T-helper 17 cell (primary cell): ENCODE measurements at regions not wholly inside any gene's neighbourhood (a gene's known extent, or its start where the extent isn't known, plus 50 kb on each side); places are given as distances from the start of the nearest gene placed in this dataset.

Experiments used
- ATAC-seq: fragments of 150-1000 bp; cut with Tn5 transposase; 2 replicates; pipeline ENCODE4 v1.10.0; 2021; ENCODE audit warnings: mild to moderate bottlenecking, moderate library complexity
- DNase-seq, 3 donors: peaks; one replicate each; pipeline versions ENCODE4 v3.0.0 to v3.0.0-alpha.2; 2020 to 2021
- H3K9me3 ChIP-seq: one replicate; pipeline ENCODE4 v1.7.0; 2013; ENCODE audit warnings: low read length, mild to moderate bottlenecking; ENCODE audit not compliant: control insufficient read depth, poor library complexity, severe bottlenecking
- H3K27ac Mint-ChIP-seq: one replicate; pipeline ENCODE4 v1.8.0; 2022; ENCODE audit warnings: mild to moderate bottlenecking, moderate library complexity, mixed read lengths
- H3K27me3 Mint-ChIP-seq: one replicate; pipeline ENCODE4 v1.8.0; 2022; ENCODE audit warnings: mixed read lengths
- H3K36me3 Mint-ChIP-seq: one replicate; pipeline ENCODE4 v1.8.0; 2022; ENCODE audit warnings: low read depth, mixed read lengths
- H3K4me1 Mint-ChIP-seq: one replicate; pipeline ENCODE4 v1.8.0; 2022; ENCODE audit warnings: mild to moderate bottlenecking, mixed read lengths
- H3K4me3 Mint-ChIP-seq: one replicate; pipeline ENCODE4 v1.8.0; 2022; ENCODE audit warnings: mild to moderate bottlenecking, moderate library complexity, mixed read lengths

GRCh38 chr7:27299861-27300260, 57.3 kb downstream of the EVX1 start:
- no peaks in the 10 kb centered on the region for H3K9me3 ChIP-seq
- Mint-ChIP-seq H3K4me1 (peaks cover 2% of the 10 kb centered on the region), H3K27ac (no peak overlapping the region), H3K4me3 (no peak overlapping the region), H3K36me3 (no peaks in the 10 kb centered on the region), H3K27me3 (peaks cover 30% of the 10 kb centered on the region)
- no peak for ATAC-seq
- DNase-seq, result no peak

GRCh38 chr7:27300421-27300820, 57.8 kb downstream of the EVX1 start:
- DNase-seq, result no peak
- Mint-ChIP-seq H3K36me3 (no peaks in the 10 kb centered on the region), H3K4me1 (peaks cover 2% of the 10 kb centered on the region), H3K27ac (no peak overlapping the region), H3K4me3 (no peak overlapping the region), H3K27me3 (peaks cover 31% of the 10 kb centered on the region)
- no peaks in the 10 kb centered on the region for H3K9me3 ChIP-seq
- ATAC-seq, result no peak

GRCh38 chr7:27302590-27302989, 60.0 kb downstream of the EVX1 start:
- Mint-ChIP-seq H3K4me1 (no peaks in the 10 kb centered on the region), H3K27me3 (peaks cover 29% of the 10 kb centered on the region), H3K36me3 (no peaks in the 10 kb centered on the region), H3K27ac (no peak overlapping the region), H3K4me3 (no peak overlapping the region)
- no peaks in the 10 kb centered on the region for H3K9me3 ChIP-seq
- ATAC-seq (no peak), DNase-seq (no peak)

GRCh38 chr7:27303026-27303425, 60.4 kb downstream of the EVX1 start:
- DNase-seq, result no peak
- Mint-ChIP-seq H3K27me3 (peaks cover 29% of the 10 kb centered on the region), H3K36me3 (no peaks in the 10 kb centered on the region), H3K4me3 (no peak overlapping the region), H3K27ac (no peak overlapping the region), H3K4me1 (no peaks in the 10 kb centered on the region)
- ATAC-seq, result no peak
- no peaks in the 10 kb centered on the region for H3K9me3 ChIP-seq

GRCh38 chr7:27305854-27306253, 63.3 kb downstream of the EVX1 start:
- no peaks in the 10 kb centered on the region for H3K9me3 ChIP-seq
- no peak for ATAC-seq
- DNase-seq, result no peak
- Mint-ChIP-seq H3K4me1 (no peaks in the 10 kb centered on the region), H3K27ac (no peak overlapping the region), H3K4me3 (no peak overlapping the region), H3K27me3 (peaks cover 21% of the 10 kb centered on the region), H3K36me3 (no peaks in the 10 kb centered on the region)

GRCh38 chr7:27312820-27313219, 70.2 kb downstream of the EVX1 start:
- H3K4me1 Mint-ChIP-seq, result no peaks in the 10 kb centered on the region
- H3K27me3 Mint-ChIP-seq, result peaks cover 43% of the 10 kb centered on the region
- DNase-seq (no peak), ATAC-seq (no peak)
- H3K36me3 Mint-ChIP-seq, result no peaks in the 10 kb centered on the region
- H3K9me3 ChIP-seq, result no peaks in the 10 kb centered on the region
- no peak overlapping the region for H3K4me3 Mint-ChIP-seq
- no peak overlapping the region for H3K27ac Mint-ChIP-seq

GRCh38 chr7:27314111-27314510, 71.5 kb downstream of the EVX1 start:
- ATAC-seq (no peak), DNase-seq (no peak)
- H3K9me3 ChIP-seq, result no peaks in the 10 kb centered on the region
- Mint-ChIP-seq H3K36me3 (no peaks in the 10 kb centered on the region), H3K27me3 (peaks cover 43% of the 10 kb centered on the region), H3K27ac (no peak overlapping the region), H3K4me1 (no peaks in the 10 kb centered on the region), H3K4me3 (no peak overlapping the region)

- H3K36me3 Mint-ChIP-seq, result no peaks in the 10 kb centered on the region
- H3K27me3 Mint-ChIP-seq, result peaks cover 43% of the 10 kb centered on the region
- H3K9me3 ChIP-seq, result no peaks in the 10 kb centered on the region
- H3K4me1 Mint-ChIP-seq, result no peaks in the 10 kb centered on the region
- ATAC-seq (no peak), DNase-seq (no peak)
- no peak overlapping the region for H3K27ac Mint-ChIP-seq
- no peak overlapping the region for H3K4me3 Mint-ChIP-seq
These were observed 72.5 kb downstream of the EVX1 start for GRCh38 chr7:27315066-27315465.

- Mint-ChIP-seq H3K27me3 (peaks cover 43% of the 10 kb centered on the region), H3K4me3 (no peak overlapping the region), H3K4me1 (no peaks in the 10 kb centered on the region), H3K36me3 (no peaks in the 10 kb centered on the region), H3K27ac (no peak overlapping the region)
- no peak for ATAC-seq
- H3K9me3 ChIP-seq, result no peaks in the 10 kb centered on the region
- DNase-seq, result no peak
These were observed 73.7 kb downstream of the EVX1 start for GRCh38 chr7:27316311-27316710.

- Mint-ChIP-seq H3K4me1 (no peaks in the 10 kb centered on the region), H3K4me3 (no peak overlapping the region), H3K36me3 (peaks cover 2% of the 10 kb centered on the region), H3K27me3 (peaks cover 12% of the 10 kb centered on the region), H3K27ac (no peak overlapping the region)
- ATAC-seq (no peak), DNase-seq (no peak)
- no peaks in the 10 kb centered on the region for H3K9me3 ChIP-seq
These were observed 81.6 kb downstream of the EVX1 start for GRCh38 chr7:27324246-27324645.

- DNase-seq (no peak), ATAC-seq (no peak)
- Mint-ChIP-seq H3K27ac (no peak overlapping the region), H3K4me3 (no peak overlapping the region), H3K36me3 (peaks cover 2% of the 10 kb centered on the region), H3K4me1 (no peaks in the 10 kb centered on the region), H3K27me3 (peaks cover 10% of the 10 kb centered on the region)
- H3K9me3 ChIP-seq, result no peaks in the 10 kb centered on the region
These were observed 87.3 kb downstream of the EVX1 start for GRCh38 chr7:27329909-27330308.

GRCh38 chr7:27339478-27339877, 96.9 kb downstream of the EVX1 start:
- peaks cover 5% of the 10 kb centered on the region for H3K9me3 ChIP-seq
- Mint-ChIP-seq H3K4me1 (no peaks in the 10 kb centered on the region), H3K36me3 (no peaks in the 10 kb centered on the region), H3K27me3 (peaks cover 42% of the 10 kb centered on the region), H3K4me3 (no peak overlapping the region), H3K27ac (no peak overlapping the region)
- no peak for DNase-seq
- ATAC-seq, result no peak

GRCh38 chr7:27344471-27344870, 101.9 kb downstream of the EVX1 start:
- DNase-seq, result no peak
- no peaks in the 10 kb centered on the region for H3K36me3 Mint-ChIP-seq
- H3K9me3 ChIP-seq, result no peaks in the 10 kb centered on the region

GRCh38 chr7:27345164-27345887, 102.7 kb downstream of the EVX1 start:
- H3K4me1 Mint-ChIP-seq, result no peaks in the 10 kb centered on the region
- peaks cover 37% of the 10 kb centered on the region for H3K27me3 Mint-ChIP-seq
- no peak overlapping the region for H3K4me3 Mint-ChIP-seq
- H3K36me3 Mint-ChIP-seq, result no peaks in the 10 kb centered on the region
- H3K9me3 ChIP-seq, result no peaks in the 10 kb centered on the region
- ATAC-seq (no peak), DNase-seq (no peak)
- H3K27ac Mint-ChIP-seq, result no peak overlapping the region

More at GRCh38 chr7:27344471-27344870, 101.9 kb downstream of the EVX1 start:
- H3K4me3 Mint-ChIP-seq, result no peak overlapping the region
- H3K4me1 Mint-ChIP-seq, result no peaks in the 10 kb centered on the region
- H3K27ac Mint-ChIP-seq, result no peak overlapping the region
- ATAC-seq, result no peak
- peaks cover 38% of the 10 kb centered on the region for H3K27me3 Mint-ChIP-seq
